HepG2 (cell line): ENCODE measurements at regions not wholly inside any gene's neighbourhood (a gene's known extent, or its start where the extent isn't known, plus 50 kb on each side); places are given as distances from the start of the nearest gene placed in this dataset.

ENCODE experiments used
- MAFK ChIP-seq, 2 experiments: IDR thresholded peaks in 1 of 2; conservative IDR thresholded peaks in 1 of 2; 2 replicates each; pipeline ENCODE4 v1.6.1; 2011; ENCODE audit warnings: improper control_type of control experiment in 2 of 2, low read length in 2 of 2
- ZNF331 ChIP-seq: sonication (generic); formaldehyde crosslinking; IDR thresholded peaks from 2 replicates; pipeline ENCODE4 v1.4.0; 2020; ENCODE audit warnings: missing genetic modification reagents
- ZNF782 ChIP-seq: sonication (generic); formaldehyde crosslinking; IDR thresholded peaks from 2 replicates; pipeline ENCODE4 v1.4.0; 2020; ENCODE audit warnings: missing genetic modification reagents, mild to moderate bottlenecking, borderline replicate concordance

DNA sequence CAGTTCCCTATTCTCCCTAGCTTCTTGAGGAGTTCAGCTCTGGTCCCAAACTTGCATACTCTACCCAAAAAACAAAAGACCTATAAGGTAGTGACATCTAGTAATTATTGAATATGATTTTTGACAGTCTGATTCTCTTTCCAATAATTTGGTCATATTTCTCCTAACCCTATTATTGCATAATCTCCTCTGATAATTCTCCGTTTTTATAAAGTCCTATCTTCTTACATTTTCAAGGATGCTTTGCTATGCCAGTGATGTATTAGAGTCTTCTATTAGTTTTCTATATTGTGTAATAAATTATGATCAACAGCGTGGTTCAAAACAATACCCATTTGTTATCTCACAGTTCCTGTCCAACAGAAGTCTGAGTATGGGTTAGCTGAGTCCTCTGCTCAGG, 426.3 kb downstream of the BCL11A start:
- no peak for TF ChIP-seq MAFK (conservative IDR thresholded peaks at IDR 0.05 in 1 of 2, IDR thresholded peaks at IDR 0.05 in 1 of 2; ENCODE audit: low read length in 2 of 2)
- no peak for TF ChIP-seq ZNF782 (CRISPR knock-in tag)
- no peak for TF ChIP-seq ZNF331
